Stimulated activated CD8-positive, alpha-beta memory T cell treated with anti-CD3 and anti-CD28 coated beads, Interleukin-2, amount 100 ng/mL, for 48 hours (primary cell): ENCODE measurements at regions not wholly inside any gene's neighbourhood (a gene's known extent, or its start where the extent isn't known, plus 50 kb on each side); places are given as distances from the start of the nearest gene placed in this dataset.
"Not testable (repeated sequence)": the region's sequence is repeated elsewhere in the genome, so short reads cannot be mapped to it uniquely, and the experiment has no call there.

Experiments used
- DNase-seq, 2 donors: peaks; one replicate each; pipeline ENCODE4 v3.0.0-alpha.2; 2020; ENCODE audit warnings: low read depth in 2 of 2

GRCh38 chr16:13621639-13622038, 298.3 kb upstream of the ERCC4 start:
- DNase-seq: no peak

DNA sequence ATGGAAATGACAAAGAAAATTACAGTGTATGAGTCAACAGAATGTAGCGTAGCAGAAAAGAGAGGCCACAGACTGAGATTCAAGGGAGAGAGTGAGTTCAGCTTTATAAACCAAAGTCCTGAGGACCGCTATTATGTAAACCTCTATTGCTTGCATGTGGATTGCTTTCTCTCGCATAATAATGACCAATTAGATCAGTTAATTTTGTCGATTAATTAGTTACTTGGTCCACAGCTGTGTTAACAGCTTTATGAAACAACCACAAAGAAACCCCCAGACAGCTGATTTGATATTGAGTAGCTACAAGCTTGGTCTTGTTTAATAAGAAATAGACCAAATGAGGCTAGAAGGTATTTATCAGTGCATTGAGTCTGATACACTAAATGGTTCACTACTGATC, 291.8 kb upstream of the ERCC4 start:
- DNase-seq: no peak

GRCh38 chr16:13629704-13630103, 290.2 kb upstream of the ERCC4 start:
- no peak for DNase-seq

- DNase-seq: no peak
Observed at GRCh38 chr16:13630374-13630773, 289.6 kb upstream of the ERCC4 start.

GRCh38 chr16:13631213-13631767, 288.7 kb upstream of the ERCC4 start:
- no peak for DNase-seq

DNA sequence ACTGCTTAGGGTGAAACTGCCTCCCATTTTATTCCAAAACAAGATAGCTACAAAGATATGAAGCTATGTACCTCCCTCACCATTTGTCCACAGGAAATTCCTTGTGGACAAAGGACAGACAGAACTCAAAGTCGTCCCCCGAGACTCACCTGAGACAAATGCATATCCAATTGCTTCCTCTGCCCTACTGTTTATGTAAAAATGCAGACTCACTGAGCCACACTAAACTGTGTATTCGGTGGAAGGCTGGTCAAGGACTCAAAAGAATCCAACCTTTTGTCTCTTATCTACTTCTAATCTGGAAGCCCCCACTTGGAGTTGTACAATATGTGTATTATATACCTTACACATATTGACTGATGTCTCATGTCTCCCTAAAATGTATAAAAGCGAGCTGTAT, 288.0 kb upstream of the ERCC4 start:
- no peak for DNase-seq

DNA sequence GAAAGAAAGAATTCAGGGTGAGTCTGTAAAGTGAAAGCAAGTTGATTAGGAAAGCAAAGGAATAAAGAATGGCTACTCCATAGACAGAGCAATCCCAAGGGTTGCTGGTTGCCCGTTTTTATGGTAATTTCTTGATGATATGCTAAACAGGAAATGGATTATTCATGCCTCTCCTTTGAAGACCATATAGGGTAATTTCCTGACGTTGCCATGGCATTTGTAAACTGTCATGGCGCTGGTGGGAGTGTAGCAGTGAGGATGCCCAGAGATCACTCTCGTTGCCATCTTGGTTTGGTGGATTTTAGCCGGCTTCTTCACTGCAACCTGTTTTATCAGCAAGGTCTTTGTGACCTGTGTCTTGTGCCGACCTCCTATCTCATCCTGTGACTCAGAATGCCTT, 287.4 kb upstream of the ERCC4 start:
- DNase-seq: not testable (repeated sequence)

DNA sequence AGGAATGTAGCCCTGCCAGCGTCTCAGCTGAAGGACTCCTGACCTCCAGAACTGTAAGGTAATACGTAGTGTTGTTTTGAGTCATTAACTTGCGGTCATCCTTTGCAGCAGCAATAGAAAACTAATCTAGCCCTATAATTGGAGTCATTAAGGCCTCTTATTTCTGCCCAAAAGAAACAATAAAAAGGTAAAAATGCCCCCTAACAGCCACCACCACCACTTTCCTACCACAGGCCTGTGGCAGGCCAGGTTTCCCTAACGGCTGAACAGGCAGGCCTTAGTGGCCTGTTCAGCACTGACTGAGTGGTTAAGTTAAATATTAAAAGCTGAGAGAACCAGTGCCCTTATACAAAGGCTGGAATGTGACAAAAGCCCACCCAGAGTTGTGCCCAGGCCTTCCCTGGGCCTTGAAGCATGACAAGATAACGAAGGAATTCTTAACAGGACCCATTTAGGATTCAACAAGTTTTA, 286.5 kb upstream of the ERCC4 start:
- DNase-seq: no peak

DNA sequence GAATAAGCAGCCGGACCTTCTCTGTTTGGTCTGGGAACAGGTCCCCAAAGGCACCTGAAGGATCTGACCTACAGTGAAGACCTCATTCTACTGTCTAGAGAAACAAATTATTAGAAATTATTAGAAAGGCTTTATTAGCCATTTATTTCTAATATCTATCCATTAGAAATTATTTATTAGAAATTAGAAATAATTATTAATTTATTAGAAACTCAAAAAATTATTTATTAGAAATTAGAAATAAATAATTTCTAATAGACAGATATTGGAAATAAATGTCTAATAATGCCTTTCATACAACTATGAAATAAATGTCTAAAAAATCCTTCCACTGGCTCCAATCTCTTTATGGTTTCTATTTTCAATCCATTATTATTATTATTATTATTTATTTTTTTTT, 285.7 kb upstream of the ERCC4 start:
- no peak for DNase-seq

GRCh38 chr16:13634959-13635358, 285.0 kb upstream of the ERCC4 start:
- no peak for DNase-seq

DNA sequence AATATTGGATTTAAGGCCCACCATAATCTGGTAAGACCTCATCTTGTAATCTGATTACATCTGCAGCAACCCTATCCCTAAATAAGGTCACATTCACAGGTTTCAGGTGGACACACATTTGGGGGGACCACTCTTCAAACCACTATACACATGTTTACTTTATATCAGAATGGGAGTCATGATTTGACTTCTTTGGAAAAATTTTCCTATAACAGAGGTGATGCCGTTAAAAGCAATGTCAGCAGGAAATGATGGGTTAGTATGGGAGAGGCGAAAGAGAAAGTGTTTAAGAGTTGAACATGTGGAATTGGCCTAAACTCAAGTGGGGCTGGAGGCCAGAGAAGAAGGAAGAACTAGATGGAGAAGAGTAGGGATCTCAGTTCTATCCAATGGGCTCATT, 281.7 kb upstream of the ERCC4 start:
- no peak for DNase-seq

- no peak for DNase-seq
Observed at GRCh38 chr16:13643412-13643811, 276.5 kb upstream of the ERCC4 start.

DNA sequence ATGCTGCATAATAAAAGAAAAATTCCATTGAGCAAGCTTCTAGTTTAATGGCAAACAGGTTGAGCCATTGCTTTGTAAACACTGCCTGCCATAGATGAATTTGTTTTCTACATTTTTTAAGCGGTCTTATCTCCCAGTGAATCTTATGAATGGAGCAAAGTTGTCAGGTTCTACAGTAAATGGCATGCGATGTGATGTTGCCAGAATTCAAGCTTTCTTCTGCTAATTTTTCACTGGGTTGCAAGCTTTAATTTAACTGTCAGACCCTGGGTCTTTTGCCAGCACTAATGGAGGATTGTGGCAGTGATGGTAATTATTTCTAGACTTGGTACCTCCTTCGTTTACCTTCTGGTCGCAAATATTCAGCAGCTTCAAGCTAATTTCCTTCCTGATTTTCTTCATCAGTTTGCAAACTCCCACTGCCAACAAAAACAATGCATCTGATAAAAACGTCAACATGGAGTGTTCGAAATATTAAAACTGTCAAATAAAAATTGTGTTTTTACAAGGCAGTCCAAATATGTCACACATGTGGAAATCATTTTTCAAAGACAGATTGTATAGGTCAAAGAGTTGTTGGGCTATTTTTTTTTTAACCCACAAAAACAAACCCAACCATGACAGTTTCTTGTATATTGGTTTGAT, 274.2 kb upstream of the ERCC4 start:
- no peak for DNase-seq

GRCh38 chr16:13660807-13661206, 259.1 kb upstream of the ERCC4 start:
- DNase-seq: no peak

GRCh38 chr16:13665876-13666275, 254.1 kb upstream of the ERCC4 start:
- no peak for DNase-seq

DNA sequence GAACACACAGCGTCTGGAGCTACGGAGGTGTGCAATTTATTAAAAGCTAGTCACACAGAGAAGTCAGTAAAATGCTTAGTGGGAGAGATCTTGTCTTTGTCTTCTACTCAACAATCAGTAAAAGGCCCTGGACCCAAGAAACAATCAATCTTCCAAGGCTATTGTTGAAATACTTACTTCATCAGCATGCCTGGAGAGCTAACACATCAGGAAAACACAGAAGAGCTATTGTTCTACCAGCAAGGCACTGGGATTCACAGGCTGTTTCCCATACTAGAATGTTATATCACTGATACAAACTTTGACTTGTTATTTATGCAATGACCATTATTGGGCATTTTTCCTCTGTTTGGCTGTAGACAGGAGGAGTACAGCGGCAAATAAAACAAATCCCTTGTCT, 247.8 kb upstream of the ERCC4 start:
- DNase-seq: no peak

DNA sequence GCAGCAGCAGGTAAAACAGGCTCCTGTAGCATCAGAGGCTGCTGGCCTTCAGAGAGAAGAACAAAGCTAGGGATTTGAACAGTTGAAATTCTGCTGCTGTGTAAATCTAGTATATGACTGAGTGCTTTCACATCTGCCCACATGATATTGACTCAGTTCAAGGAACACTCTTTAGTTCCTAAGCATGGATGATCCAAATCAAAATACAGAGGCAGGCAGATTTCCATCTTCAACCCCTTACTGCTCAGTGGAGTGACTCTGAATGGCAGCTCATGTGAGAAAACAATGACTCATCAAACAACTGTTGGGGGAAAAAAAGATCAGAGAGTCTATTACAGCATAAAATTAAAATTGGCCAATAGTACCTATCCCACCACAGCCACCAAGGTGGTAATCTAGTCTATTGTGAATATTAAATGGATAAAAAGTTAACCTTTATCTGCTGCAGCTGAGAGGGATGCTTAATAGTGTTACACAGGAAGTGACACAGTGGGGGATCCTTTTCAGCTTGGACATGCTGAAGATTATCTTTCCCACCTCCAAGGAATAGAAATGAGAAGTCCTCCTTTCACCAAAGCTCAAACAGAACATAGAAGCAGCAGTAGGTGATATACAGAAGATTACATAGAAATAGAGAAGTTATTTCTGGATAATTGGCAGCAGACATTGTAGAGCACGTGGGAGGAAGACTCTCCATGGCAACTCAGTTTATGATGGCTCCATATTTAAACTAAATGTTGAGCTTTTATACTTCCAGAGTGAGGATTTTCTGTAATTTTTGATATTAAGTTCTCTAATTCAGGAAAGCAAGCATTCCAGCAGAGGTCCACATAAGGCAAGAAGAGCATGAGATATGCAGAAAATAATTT, 239.7 kb upstream of the ERCC4 start:
- DNase-seq: no peak

- DNase-seq: no peak
Observed at GRCh38 chr16:13684819-13685563, 235.0 kb upstream of the ERCC4 start.

- no peak for DNase-seq
Observed at GRCh38 chr16:13696017-13696416, 223.9 kb upstream of the ERCC4 start.

GRCh38 chr16:13697013-13697412, 222.9 kb upstream of the ERCC4 start:
- DNase-seq: no peak

DNA sequence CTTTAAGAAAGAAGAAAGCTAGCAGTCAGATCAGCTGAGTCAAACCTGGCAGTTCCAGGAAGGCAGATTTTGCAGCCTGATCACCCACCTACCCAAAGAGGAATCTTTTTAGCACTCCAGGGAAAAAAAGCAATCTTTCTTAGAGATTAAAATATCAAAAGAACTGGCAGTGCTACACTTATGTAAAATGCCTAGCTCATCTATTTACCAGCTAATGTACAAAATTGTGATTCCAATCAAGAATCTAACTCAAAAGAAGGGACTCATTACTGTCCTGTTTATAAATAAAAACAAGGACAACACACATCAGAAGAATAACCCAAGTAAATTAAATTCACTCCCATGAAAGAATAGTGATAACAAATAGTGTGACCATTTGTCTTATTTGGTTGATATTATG, 222.4 kb upstream of the ERCC4 start:
- no peak for DNase-seq

DNA sequence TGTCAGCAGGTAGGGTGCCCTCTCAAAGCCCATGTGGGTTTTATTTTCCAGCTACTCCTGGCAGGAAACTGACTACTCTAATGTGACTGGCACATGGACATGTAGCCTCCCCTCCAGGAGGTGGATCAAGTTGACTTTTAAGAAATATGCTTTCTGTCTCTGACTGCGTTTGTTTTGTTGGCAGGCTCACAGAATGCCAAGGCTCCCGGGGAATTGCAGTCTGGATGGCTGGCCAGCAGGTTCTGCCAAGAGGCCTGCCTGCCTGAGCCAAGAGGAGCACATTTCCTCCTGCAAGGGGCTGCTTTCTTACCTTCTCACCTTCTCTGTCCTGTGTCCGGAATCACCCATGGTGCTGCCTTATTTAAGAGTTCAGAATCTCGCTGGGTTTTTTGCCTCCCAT, 217.3 kb upstream of the ERCC4 start:
- no peak for DNase-seq
